ENCODE measurements at regions not wholly inside any gene's neighbourhood (a gene's known extent, or its start where the extent isn't known, plus 50 kb on each side); places are given as distances from the start of the nearest gene placed in this dataset.

- DNase-seq (ENCODE audit: low read depth, low spot score): no peak
These were observed 134.9 kb upstream of the SLC14A2 start for GRCh38 chr18:45480219-45481015.

- DNase-seq (ENCODE audit: low read depth, low spot score): peak; percentile 56
These were observed 133.5 kb upstream of the SLC14A2 start for GRCh38 chr18:45481821-45482220.

GRCh38 chr18:45482286-45482685, 133.0 kb upstream of the SLC14A2 start:
- peak; percentile 80 for DNase-seq (ENCODE audit: low read depth, low spot score)

GRCh38 chr18:45487581-45487980, 127.7 kb upstream of the SLC14A2 start:
- no peak for DNase-seq (ENCODE audit: low read depth, low spot score)

GRCh38 chr18:45488645-45489044, 126.6 kb upstream of the SLC14A2 start:
- DNase-seq (ENCODE audit: low read depth, low spot score): no peak

GRCh38 chr18:45493830-45494229, 121.4 kb upstream of the SLC14A2 start:
- DNase-seq (ENCODE audit: low read depth, low spot score): no peak

GRCh38 chr18:45494811-45495210, 120.5 kb upstream of the SLC14A2 start:
- no peak for DNase-seq (ENCODE audit: low read depth, low spot score)

- DNase-seq (ENCODE audit: low read depth, low spot score): no peak
These were observed 118.5 kb upstream of the SLC14A2 start for GRCh38 chr18:45496741-45497140.

GRCh38 chr18:45497595-45498286, 117.5 kb upstream of the SLC14A2 start:
- DNase-seq (ENCODE audit: low read depth, low spot score): no peak

- no peak for DNase-seq (ENCODE audit: low read depth, low spot score)
These were observed 117.0 kb upstream of the SLC14A2 start for GRCh38 chr18:45498287-45498658.

- no peak for DNase-seq (ENCODE audit: low read depth, low spot score)
These were observed 111.3 kb upstream of the SLC14A2 start for GRCh38 chr18:45503990-45504389.

- no peak for DNase-seq (ENCODE audit: low read depth, low spot score)
These were observed 109.6 kb upstream of the SLC14A2 start for GRCh38 chr18:45505497-45506206.

- no peak for DNase-seq (ENCODE audit: low read depth, low spot score)
These were observed 108.3 kb upstream of the SLC14A2 start for GRCh38 chr18:45506951-45507350.

GRCh38 chr18:45509535-45509934, 105.7 kb upstream of the SLC14A2 start:
- no peak for DNase-seq (ENCODE audit: low read depth, low spot score)

GRCh38 chr18:45510656-45511055, 104.6 kb upstream of the SLC14A2 start:
- DNase-seq (ENCODE audit: low read depth, low spot score): no peak

GRCh38 chr18:45512363-45512953, 102.8 kb upstream of the SLC14A2 start:
- DNase-seq (ENCODE audit: low read depth, low spot score): no peak

- peak; percentile 95 for DNase-seq (ENCODE audit: low read depth, low spot score)
These were observed 98.0 kb upstream of the SLC14A2 start for GRCh38 chr18:45517181-45517741.

- DNase-seq (ENCODE audit: low read depth, low spot score): peak; percentile 39
These were observed 96.7 kb upstream of the SLC14A2 start for GRCh38 chr18:45518311-45519155.

- peak; percentile 67 for DNase-seq (ENCODE audit: low read depth, low spot score)
These were observed 95.6 kb upstream of the SLC14A2 start for GRCh38 chr18:45519411-45520280.

- DNase-seq (ENCODE audit: low read depth, low spot score): peak; percentile 86
These were observed 94.1 kb upstream of the SLC14A2 start for GRCh38 chr18:45521136-45521535.
